SJCRH30 (cell line): ENCODE measurements at regions not wholly inside any gene's neighbourhood (a gene's known extent, or its start where the extent isn't known, plus 50 kb on each side); places are given as distances from the start of the nearest gene placed in this dataset.

Experiments used
- DNase-seq, 2 experiments: peaks; one replicate each; pipeline ENCODE4 v3.0.0-alpha.2; 2015 to 2020
- H3K27ac ChIP-seq: fragments of 250-450 bp; sonication (Bioruptor Pico); 2 replicates; pipeline ENCODE4 v1.5.1; 2020; ENCODE audit warnings: mild to moderate bottlenecking, moderate library complexity
- H3K27me3 ChIP-seq: fragments of 250-450 bp; sonication (Bioruptor Pico); 2 replicates; pipeline ENCODE4 v1.5.1; 2020; ENCODE audit warnings: mild to moderate bottlenecking, moderate library complexity
- H3K36me3 ChIP-seq: fragments of 250-450 bp; sonication (Bioruptor Pico); 2 replicates; pipeline ENCODE4 v1.5.1; 2020; ENCODE audit warnings: mild to moderate bottlenecking, moderate library complexity
- H3K4me1 ChIP-seq: fragments of 250-450 bp; sonication (Bioruptor Pico); 2 replicates; pipeline ENCODE4 v1.5.1; 2020; ENCODE audit warnings: mild to moderate bottlenecking, moderate library complexity
- H3K4me3 ChIP-seq: fragments of 250-450 bp; sonication (Bioruptor Pico); 2 replicates; pipeline ENCODE4 v1.5.1; 2020; ENCODE audit warnings: mild to moderate bottlenecking, moderate library complexity
- H3K9me3 ChIP-seq: fragments of 250-450 bp; sonication (Bioruptor Pico); replicated peaks from 2 replicates; pipeline ENCODE4 v1.5.1; 2020; ENCODE audit warnings: mild to moderate bottlenecking, moderate library complexity

- no peaks in the 10 kb centered on the region for H3K36me3 ChIP-seq
- no peak for DNase-seq
- no peak overlapping the region for H3K4me3 ChIP-seq
- H3K27ac ChIP-seq: no peak overlapping the region
- H3K27me3 ChIP-seq: no peaks in the 10 kb centered on the region
- no peaks in the 10 kb centered on the region for H3K9me3 ChIP-seq
- no peaks in the 10 kb centered on the region for H3K4me1 ChIP-seq
These were observed 227.4 kb upstream of the PWP1 start for GRCh38 chr12:107458163-107458562.

- Histone ChIP-seq H3K9me3 (no peaks in the 10 kb centered on the region), H3K4me1 (no peaks in the 10 kb centered on the region), H3K36me3 (no peaks in the 10 kb centered on the region), H3K4me3 (no peak overlapping the region), H3K27me3 (no peaks in the 10 kb centered on the region), H3K27ac (no peak overlapping the region)
- no peak for DNase-seq
These were observed 226.6 kb upstream of the PWP1 start for GRCh38 chr12:107458990-107459389.

- Histone ChIP-seq H3K27me3 (no peaks in the 10 kb centered on the region), H3K9me3 (no peaks in the 10 kb centered on the region), H3K36me3 (no peaks in the 10 kb centered on the region), H3K27ac (no peak overlapping the region), H3K4me1 (no peaks in the 10 kb centered on the region), H3K4me3 (no peak overlapping the region)
- no peak for DNase-seq
These were observed 226.0 kb upstream of the PWP1 start for GRCh38 chr12:107459641-107460040.

- DNase-seq: peak; percentile 40 to 57
- no peaks in the 10 kb centered on the region for H3K9me3 ChIP-seq
- H3K27ac ChIP-seq: peak overlapping the region; percentile 20; the same call in 1 of the 2 replicates
- no peaks in the 10 kb centered on the region for H3K36me3 ChIP-seq
- no peak overlapping the region for H3K4me3 ChIP-seq
- no peaks in the 10 kb centered on the region for H3K27me3 ChIP-seq
- no peaks in the 10 kb centered on the region for H3K4me1 ChIP-seq
These were observed 224.2 kb upstream of the PWP1 start for GRCh38 chr12:107461222-107461975.

- H3K27me3 ChIP-seq: no peaks in the 10 kb centered on the region
- no peaks in the 10 kb centered on the region for H3K9me3 ChIP-seq
- H3K27ac ChIP-seq: no peak overlapping the region
- DNase-seq: no peak
- H3K36me3 ChIP-seq: no peaks in the 10 kb centered on the region
- no peak overlapping the region for H3K4me3 ChIP-seq
- H3K4me1 ChIP-seq: no peaks in the 10 kb centered on the region
These were observed 222.9 kb upstream of the PWP1 start for GRCh38 chr12:107462428-107463332.

GRCh38 chr12:107464644-107465043, 221.0 kb upstream of the PWP1 start:
- H3K9me3 ChIP-seq: no peaks in the 10 kb centered on the region
- no peaks in the 10 kb centered on the region for H3K4me1 ChIP-seq
- no peak overlapping the region for H3K4me3 ChIP-seq
- no peak overlapping the region for H3K27ac ChIP-seq
- no peaks in the 10 kb centered on the region for H3K27me3 ChIP-seq
- no peaks in the 10 kb centered on the region for H3K36me3 ChIP-seq
- no peak for DNase-seq

GRCh38 chr12:107465625-107466024, 220.0 kb upstream of the PWP1 start:
- Histone ChIP-seq H3K4me1 (no peaks in the 10 kb centered on the region), H3K27me3 (no peaks in the 10 kb centered on the region)
- no peak for DNase-seq

GRCh38 chr12:107467716-107468115, 217.9 kb upstream of the PWP1 start:
- no peaks in the 10 kb centered on the region for H3K36me3 ChIP-seq
- DNase-seq: no peak
- no peak overlapping the region for H3K27ac ChIP-seq
- H3K27me3 ChIP-seq: no peaks in the 10 kb centered on the region
- no peaks in the 10 kb centered on the region for H3K4me1 ChIP-seq
- H3K9me3 ChIP-seq: no peaks in the 10 kb centered on the region
- no peak overlapping the region for H3K4me3 ChIP-seq

More at GRCh38 chr12:107465625-107466024, 220.0 kb upstream of the PWP1 start:
- Histone ChIP-seq H3K4me3 (no peak overlapping the region), H3K27ac (no peak overlapping the region), H3K36me3 (no peaks in the 10 kb centered on the region), H3K9me3 (no peaks in the 10 kb centered on the region)

- Histone ChIP-seq H3K27ac (no peak overlapping the region), H3K9me3 (no peaks in the 10 kb centered on the region), H3K4me1 (no peaks in the 10 kb centered on the region), H3K36me3 (no peaks in the 10 kb centered on the region), H3K27me3 (no peaks in the 10 kb centered on the region), H3K4me3 (no peak overlapping the region)
- DNase-seq: no peak
These were observed 217.4 kb upstream of the PWP1 start for GRCh38 chr12:107468182-107468581.

- no peak overlapping the region for H3K27ac ChIP-seq
- no peaks in the 10 kb centered on the region for H3K27me3 ChIP-seq
- DNase-seq: no peak
- H3K36me3 ChIP-seq: no peaks in the 10 kb centered on the region
- no peaks in the 10 kb centered on the region for H3K9me3 ChIP-seq
- H3K4me3 ChIP-seq: no peak overlapping the region
- H3K4me1 ChIP-seq: no peaks in the 10 kb centered on the region
These were observed 216.6 kb upstream of the PWP1 start for GRCh38 chr12:107469011-107469410.

GRCh38 chr12:107470645-107471044, 215.0 kb upstream of the PWP1 start:
- H3K4me1 ChIP-seq: no peaks in the 10 kb centered on the region
- no peaks in the 10 kb centered on the region for H3K9me3 ChIP-seq
- H3K36me3 ChIP-seq: no peaks in the 10 kb centered on the region
- H3K4me3 ChIP-seq: no peak overlapping the region
- H3K27ac ChIP-seq: no peak overlapping the region
- no peaks in the 10 kb centered on the region for H3K27me3 ChIP-seq
- no peak for DNase-seq

GRCh38 chr12:107472308-107472707, 213.3 kb upstream of the PWP1 start:
- Histone ChIP-seq H3K4me3 (no peak overlapping the region), H3K27ac (no peak overlapping the region), H3K27me3 (no peaks in the 10 kb centered on the region), H3K4me1 (no peaks in the 10 kb centered on the region), H3K9me3 (no peaks in the 10 kb centered on the region), H3K36me3 (no peaks in the 10 kb centered on the region)
- DNase-seq: no peak

- DNase-seq: no peak
These were observed 211.5 kb upstream of the PWP1 start for GRCh38 chr12:107474099-107474498.

GRCh38 chr12:107474639-107475539, 210.7 kb upstream of the PWP1 start:
- H3K36me3 ChIP-seq: no peaks in the 10 kb centered on the region
- no peak overlapping the region for H3K27ac ChIP-seq
- H3K4me1 ChIP-seq: no peaks in the 10 kb centered on the region
- H3K9me3 ChIP-seq: no peaks in the 10 kb centered on the region
- no peak for DNase-seq
- no peaks in the 10 kb centered on the region for H3K27me3 ChIP-seq
- H3K4me3 ChIP-seq: no peak overlapping the region

More at GRCh38 chr12:107474099-107474498, 211.5 kb upstream of the PWP1 start:
- Histone ChIP-seq H3K27me3 (no peaks in the 10 kb centered on the region), H3K36me3 (no peaks in the 10 kb centered on the region), H3K27ac (no peak overlapping the region), H3K4me3 (no peak overlapping the region), H3K4me1 (no peaks in the 10 kb centered on the region), H3K9me3 (no peaks in the 10 kb centered on the region)
